Uterus (tissue), 3 donors: ENCODE measurements at regions not wholly inside any gene's neighbourhood (a gene's known extent, or its start where the extent isn't known, plus 50 kb on each side); places are given as distances from the start of the nearest gene placed in this dataset.

Experiments used
- DNase-seq, 2 donors: peaks; one replicate each; pipeline ENCODE4 v3.0.0-alpha.2; 2019 to 2020
- H3K27ac ChIP-seq, 2 donors: fragments of 200-600 bp; sonication (generic); 1 replicate in 1 of 2; 2 replicates in 1 of 2; pipeline ENCODE4 v1.5.1; 2016 to 2018
- H3K27me3 ChIP-seq, 2 donors: fragments of 200-600 bp; sonication (generic); one replicate each; pipeline ENCODE4 v1.5.1; 2018 to 2019; ENCODE audit warnings: control low read depth in 1 of 2
- H3K36me3 ChIP-seq, 2 donors: fragments of 200-600 bp; sonication (generic); one replicate each; pipeline ENCODE4 v1.5.1; 2019; ENCODE audit warnings: control low read depth in 1 of 2
- H3K4me1 ChIP-seq, 2 donors: fragments of 200-600 bp; sonication (generic); one replicate each; pipeline ENCODE4 v1.5.1; 2018 to 2019; ENCODE audit warnings: control low read depth in 1 of 2
- H3K4me3 ChIP-seq, 2 donors: fragments of 200-600 bp; sonication (generic); 1 replicate in 1 of 2; 2 replicates in 1 of 2; pipeline ENCODE4 v1.5.1; 2018 to 2019; ENCODE audit warnings: mild to moderate bottlenecking in 1 of 2
- H3K9me3 ChIP-seq, 2 donors: fragments of 200-600 bp; sonication (generic); one replicate each; pipeline ENCODE4 v1.5.1; 2019; ENCODE audit warnings: control low read depth in 1 of 2
- CTCF ChIP-seq, 4 experiments: fragments of 200-600 bp in 2 of 4; fragments of 450-650 bp in 2 of 4; sonication (generic) in 2 of 4; IDR thresholded peaks; one replicate each; pipeline ENCODE4 v1.5.1; 2016 to 2019; ENCODE audit warnings: antibody characterized with exemption in 4 of 4, mild to moderate bottlenecking in 2 of 4, moderate library complexity in 1 of 4
- POLR2A ChIP-seq, 2 donors: fragments of 450-650 bp; IDR thresholded peaks; one replicate each; pipeline ENCODE4 v1.6.1; 2016; ENCODE audit warnings: antibody characterized with exemption in 2 of 2, mild to moderate bottlenecking in 1 of 2, moderate library complexity in 1 of 2
- intact Hi-C: fragments of 100-400 bp; cut with DNase I; formaldehyde crosslinking; loops from one replicate; pipeline ENCODE4 v1.15.1; 2023; ENCODE audit warnings: low total_unique reads
- donor health status: DM: yes; HTN: yes; CAD: no.

GRCh38 chr5:136768457-136768856, 403.1 kb upstream of the TRPC7 start:
- DNase-seq: no peak
- intact Hi-C loops: no loop called here
- no peaks in the 10 kb centered on the region for H3K9me3 ChIP-seq
- H3K27me3 ChIP-seq: no peaks in the 10 kb centered on the region
- TF ChIP-seq CTCF (IDR thresholded peaks at IDR 0.05) (no peak), POLR2A (IDR thresholded peaks at IDR 0.05) (no peak)
- no peak overlapping the region for H3K4me3 ChIP-seq
- H3K4me1 ChIP-seq: no peaks in the 10 kb centered on the region
- no peak overlapping the region for H3K27ac ChIP-seq
- H3K36me3 ChIP-seq: no peaks in the 10 kb centered on the region

DNA sequence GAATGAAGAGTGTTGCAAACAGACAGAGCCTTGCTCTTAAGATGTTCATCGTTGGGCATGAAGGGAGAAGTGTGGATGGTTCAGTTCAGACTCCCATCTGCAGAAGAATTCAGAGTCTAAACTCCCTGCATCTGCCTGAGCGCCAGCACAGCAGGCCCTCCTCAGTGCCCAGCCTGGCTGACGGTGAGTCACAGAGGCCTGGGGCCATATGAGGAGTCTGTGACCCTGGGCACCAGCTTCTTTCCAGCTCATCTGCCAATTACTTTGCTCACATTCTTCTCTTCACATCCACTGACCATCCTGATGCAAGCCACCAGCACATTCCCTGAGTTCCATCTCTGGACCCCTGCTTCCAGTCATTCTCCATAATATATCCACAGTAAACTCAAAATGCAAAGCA, 401.1 kb upstream of the TRPC7 start:
- no peak for TF ChIP-seq CTCF (IDR thresholded peaks at IDR 0.05)
- TF ChIP-seq POLR2A (IDR thresholded peaks at IDR 0.05): no peak
- H3K9me3 ChIP-seq: no peaks in the 10 kb centered on the region
- H3K4me1 ChIP-seq: no peaks in the 10 kb centered on the region
- intact Hi-C loops: no loop called here
- no peaks in the 10 kb centered on the region for H3K36me3 ChIP-seq
- H3K27me3 ChIP-seq: no peaks in the 10 kb centered on the region
- H3K27ac ChIP-seq: no peak overlapping the region
- DNase-seq: no peak
- H3K4me3 ChIP-seq: no peak overlapping the region

GRCh38 chr5:136764601-136765000, 399.3 kb upstream of the TRPC7 start:
- Histone ChIP-seq H3K27ac (no peak overlapping the region), H3K9me3 (no peaks in the 10 kb centered on the region), H3K4me3 (no peak overlapping the region), H3K27me3 (no peaks in the 10 kb centered on the region), H3K36me3 (no peaks in the 10 kb centered on the region), H3K4me1 (no peaks in the 10 kb centered on the region)
- DNase-seq: no peak
- TF ChIP-seq POLR2A (IDR thresholded peaks at IDR 0.05) (no peak), CTCF (IDR thresholded peaks at IDR 0.05) (no peak)
- intact Hi-C loops: no loop called here

- no peaks in the 10 kb centered on the region for H3K36me3 ChIP-seq
- intact Hi-C loops: no loop called here
- no peak for DNase-seq
Measured at GRCh38 chr5:136763548-136763947, 398.2 kb upstream of the TRPC7 start.

DNA sequence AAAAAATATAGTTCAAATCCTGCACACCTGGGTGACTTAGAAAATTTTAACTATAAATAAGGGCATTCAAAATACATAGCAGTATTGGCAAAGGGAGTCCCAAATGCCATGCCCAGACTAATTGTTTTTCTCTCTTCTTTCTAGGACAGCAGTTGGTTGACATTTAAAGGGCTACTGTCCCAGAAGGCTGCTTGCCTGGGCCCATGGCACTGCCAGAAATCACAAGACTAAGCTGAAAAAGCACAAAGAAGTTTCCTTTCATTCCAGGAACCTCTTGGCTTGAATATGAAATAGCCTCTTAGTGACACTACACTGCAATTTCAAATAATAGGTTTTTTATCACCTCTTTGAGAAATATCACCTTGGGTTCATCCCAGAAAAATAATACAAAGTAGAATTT, 388.9 kb upstream of the TRPC7 start:
- no peaks in the 10 kb centered on the region for H3K36me3 ChIP-seq
- H3K27ac ChIP-seq: no peak overlapping the region
- H3K27me3 ChIP-seq: no peaks in the 10 kb centered on the region
- no peak overlapping the region for H3K4me3 ChIP-seq
- H3K4me1 ChIP-seq: no peaks in the 10 kb centered on the region
- TF ChIP-seq CTCF (IDR thresholded peaks at IDR 0.05): no peak
- no peak for TF ChIP-seq POLR2A (IDR thresholded peaks at IDR 0.05)
- H3K9me3 ChIP-seq: no peaks in the 10 kb centered on the region
- intact Hi-C loops: no loop called here
- DNase-seq: no peak

More at GRCh38 chr5:136763548-136763947, 398.2 kb upstream of the TRPC7 start:
- TF ChIP-seq CTCF (IDR thresholded peaks at IDR 0.05) (no peak), POLR2A (IDR thresholded peaks at IDR 0.05) (no peak)
- H3K4me3 ChIP-seq: no peak overlapping the region
- no peaks in the 10 kb centered on the region for H3K27me3 ChIP-seq
- no peaks in the 10 kb centered on the region for H3K4me1 ChIP-seq
- no peak overlapping the region for H3K27ac ChIP-seq
- H3K9me3 ChIP-seq: no peaks in the 10 kb centered on the region
